ENCODE measurements at regions not wholly inside any gene's neighbourhood (a gene's known extent, or its start where the extent isn't known, plus 50 kb on each side); places are given as distances from the start of the nearest gene placed in this dataset.

GRCh38 chr2:103784261-103784660 lies 1022.4 kb downstream of the TMEM182 start:
- TF ChIP-seq EP300 (IDR thresholded peaks at IDR 0.05): no peak
- no peak for TF ChIP-seq ZSCAN20 (CRISPR knock-in tag; IDR thresholded peaks at IDR 0.05)
- TF ChIP-seq TP53 (CRISPR knock-in tag; IDR thresholded peaks at IDR 0.05): no peak
- TF ChIP-seq CHD2 (IDR thresholded peaks at IDR 0.05; ENCODE audit: low read length, partially characterized antibody): no peak
- no peak for TF ChIP-seq CTCF (IDR thresholded peaks at IDR 0.05)
- TF ChIP-seq MYC (IDR thresholded peaks at IDR 0.05; ENCODE audit: borderline replicate concordance, low read length): no peak
- TF ChIP-seq MAFK (IDR thresholded peaks at IDR 0.05; ENCODE audit: partially characterized antibody): no peak
- no peak for TF ChIP-seq NPAS2 (CRISPR knock-in tag; IDR thresholded peaks at IDR 0.05; ENCODE audit: borderline replicate concordance)
- TF ChIP-seq PHF8 (IDR thresholded peaks at IDR 0.05; ENCODE audit: borderline replicate concordance, low read depth): no peak
- TF ChIP-seq MAX (IDR thresholded peaks at IDR 0.05): no peak
- TF ChIP-seq KDM5A (IDR thresholded peaks at IDR 0.05): no peak
- TF ChIP-seq POLR2A (IDR thresholded peaks at IDR 0.05; ENCODE audit: low read length): no peak
- no peak for TF ChIP-seq USF2 (IDR thresholded peaks at IDR 0.05)
- no peak for TF ChIP-seq E2F6 (IDR thresholded peaks at IDR 0.05; ENCODE audit: borderline replicate concordance, low read depth)
